NCI-H526 (cell line): ENCODE measurements at regions not wholly inside any gene's neighbourhood (a gene's known extent, or its start where the extent isn't known, plus 50 kb on each side); places are given as distances from the start of the nearest gene placed in this dataset.
"Not testable (repeated sequence)": the region's sequence is repeated elsewhere in the genome, so short reads cannot be mapped to it uniquely, and the experiment has no call there.

Experiments used
- DNase-seq, 2 experiments: peaks; one replicate each; lab custom pipeline; 2025; lab: John Stamatoyannopoulos, UW

GRCh38 chr6:33507261-33507660 is 52.9 kb downstream of the ZBTB9 start:
- no peak for DNase-seq

GRCh38 chr6:33508935-33509926 is 54.9 kb downstream of the ZBTB9 start:
- peak in 1 of 2 experiments; percentile 39 for DNase-seq

- DNase-seq, result no peak
Measured at GRCh38 chr6:33513213-33513612, 58.8 kb downstream of the ZBTB9 start.

- DNase-seq, result no peak
Measured at GRCh38 chr6:33516726-33517125, 62.4 kb downstream of the ZBTB9 start.

GRCh38 chr6:33520636-33521488 is 59.2 kb downstream of the BAK1 start:
- DNase-seq, result not testable (repeated sequence)

GRCh38 chr6:33521489-33522091 is 58.5 kb downstream of the BAK1 start:
- DNase-seq, result no peak
